ENCODE measurements at regions not wholly inside any gene's neighbourhood (a gene's known extent, or its start where the extent isn't known, plus 50 kb on each side); places are given as distances from the start of the nearest gene placed in this dataset.
"Not testable (repeated sequence)": the region's sequence is repeated elsewhere in the genome, so short reads cannot be mapped to it uniquely, and the experiment has no call there.

GRCh38 chr2:116776556-116776955 lies 1037.9 kb upstream of the DDX18 start:
- DNase-seq: no peak

- DNase-seq: no peak
These were observed 1026.6 kb upstream of the DDX18 start for GRCh38 chr2:116787848-116788247.

DNA sequence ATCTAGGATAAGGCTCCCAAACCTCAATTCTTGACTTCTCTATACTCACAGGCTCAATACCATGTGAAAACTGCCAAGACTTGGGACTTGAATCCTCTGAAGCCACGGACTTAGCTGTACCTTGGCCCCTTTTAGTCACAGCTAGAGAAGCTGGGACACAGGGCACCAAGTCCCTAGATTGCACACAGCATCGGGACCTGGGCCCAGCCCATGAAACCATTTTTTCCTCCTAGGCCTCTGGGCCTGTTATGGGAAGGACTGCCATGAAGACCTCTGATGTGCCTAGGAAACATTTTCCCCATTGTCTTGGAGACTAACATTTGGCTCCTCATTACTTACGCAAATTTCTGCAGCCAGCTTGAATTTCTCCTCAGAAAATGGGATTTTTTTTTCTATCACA lies 1011.8 kb upstream of the DDX18 start:
- DNase-seq: no peak

- no peak for DNase-seq
These were observed 1009.6 kb upstream of the DDX18 start for GRCh38 chr2:116804901-116805300.

DNA sequence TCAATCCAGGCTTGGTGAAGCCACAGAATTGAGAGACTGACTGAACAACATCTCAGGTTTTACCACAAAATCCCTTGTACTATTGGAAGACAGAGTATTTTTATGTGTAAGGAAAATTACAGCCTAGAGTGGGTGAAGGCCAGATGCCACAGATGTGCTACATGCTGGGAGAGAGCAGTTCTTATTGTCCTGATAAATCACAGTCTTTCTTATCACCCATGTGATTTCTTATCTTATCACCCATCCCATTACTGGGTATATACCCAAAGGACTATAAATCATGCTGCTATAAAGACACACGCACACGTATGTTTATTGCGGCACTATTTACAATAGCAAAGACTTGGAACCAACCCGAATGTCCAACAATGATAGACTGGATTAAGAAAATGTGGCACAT lies 1008.0 kb upstream of the DDX18 start:
- not testable (repeated sequence) for DNase-seq

DNA sequence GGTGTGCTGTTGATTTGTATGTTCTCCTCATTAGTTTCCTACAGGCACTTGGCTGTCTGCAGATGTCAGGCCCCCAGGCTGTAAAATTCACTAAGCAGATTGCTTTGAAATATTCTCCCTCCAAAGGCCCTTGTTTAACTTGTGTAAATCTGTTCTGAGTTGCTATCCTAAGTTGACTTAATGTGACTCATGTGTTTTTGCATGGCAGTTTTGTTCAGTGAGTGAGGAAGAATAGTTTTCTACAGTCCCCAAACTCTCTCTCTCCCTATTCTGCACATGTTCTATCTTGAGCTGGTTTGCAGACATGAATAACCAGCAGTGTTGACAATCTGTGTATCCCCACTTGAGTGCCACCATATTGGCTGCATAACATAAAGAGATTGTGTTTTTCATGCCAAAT lies 1005.4 kb upstream of the DDX18 start:
- no peak for DNase-seq

- no peak for DNase-seq
These were observed 1004.4 kb upstream of the DDX18 start for GRCh38 chr2:116810071-116810470.

DNA sequence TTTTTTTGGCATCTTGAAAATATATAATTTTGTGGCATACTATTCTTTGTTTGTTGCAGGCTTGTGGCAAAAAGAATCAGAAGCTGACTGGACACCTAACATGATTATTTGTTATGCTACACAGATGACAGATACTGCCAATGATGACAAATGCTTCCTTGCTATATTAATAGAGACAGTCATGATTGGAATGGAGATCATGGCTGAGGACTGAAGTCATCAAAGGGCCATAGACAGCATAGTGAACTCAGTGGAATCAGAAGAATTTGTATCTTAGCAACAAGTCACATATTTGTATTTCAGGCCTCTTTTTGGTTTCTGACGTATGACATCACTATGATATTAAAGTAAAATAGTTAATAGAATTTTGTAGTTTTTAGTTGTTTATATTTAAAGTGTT lies 1003.8 kb upstream of the DDX18 start:
- DNase-seq: no peak

- no peak for DNase-seq
These were observed 995.1 kb upstream of the DDX18 start for GRCh38 chr2:116819355-116819754.

DNA sequence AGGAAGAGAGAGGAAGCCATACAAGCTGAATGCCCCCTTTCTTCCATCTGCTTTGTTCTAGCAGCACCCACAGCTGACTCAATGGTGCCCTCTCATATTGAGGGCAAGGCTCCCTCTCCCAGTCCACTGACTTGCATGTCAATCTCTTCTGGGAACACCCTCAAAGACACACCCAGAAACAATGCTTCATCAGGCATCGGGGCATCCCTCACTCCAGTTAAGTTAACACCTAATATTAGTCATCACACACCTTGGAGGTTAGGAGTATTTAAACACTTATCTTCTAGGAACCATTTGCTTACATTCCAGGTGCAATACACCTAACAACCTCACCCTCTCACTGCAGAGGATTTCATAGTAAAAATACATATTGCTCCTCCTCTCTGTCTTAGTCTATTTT lies 993.5 kb upstream of the DDX18 start:
- no peak for DNase-seq

GRCh38 chr2:116829543-116829942 lies 984.9 kb upstream of the DDX18 start:
- not testable (repeated sequence) for DNase-seq

GRCh38 chr2:116832148-116832547 lies 982.3 kb upstream of the DDX18 start:
- DNase-seq: no peak

DNA sequence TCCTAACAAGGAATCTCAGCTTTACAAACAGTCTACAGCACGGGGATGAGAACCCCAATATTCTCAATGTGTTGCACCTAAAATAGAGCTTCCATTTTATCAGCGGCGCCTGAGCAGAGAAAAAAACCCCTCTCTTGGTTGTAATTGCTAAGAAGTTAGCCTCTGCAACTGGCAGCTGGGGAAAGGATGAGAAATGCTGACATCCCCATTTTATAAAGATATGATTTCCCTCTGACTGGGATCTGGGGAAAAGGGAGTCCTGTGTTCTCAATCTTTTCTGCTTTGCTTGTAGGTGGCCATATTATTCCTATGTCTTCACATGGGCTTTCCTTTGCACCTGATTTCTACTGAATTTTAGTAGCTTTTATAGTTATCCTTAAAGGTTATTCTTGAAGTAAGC lies 981.4 kb upstream of the DDX18 start:
- DNase-seq: no peak

DNA sequence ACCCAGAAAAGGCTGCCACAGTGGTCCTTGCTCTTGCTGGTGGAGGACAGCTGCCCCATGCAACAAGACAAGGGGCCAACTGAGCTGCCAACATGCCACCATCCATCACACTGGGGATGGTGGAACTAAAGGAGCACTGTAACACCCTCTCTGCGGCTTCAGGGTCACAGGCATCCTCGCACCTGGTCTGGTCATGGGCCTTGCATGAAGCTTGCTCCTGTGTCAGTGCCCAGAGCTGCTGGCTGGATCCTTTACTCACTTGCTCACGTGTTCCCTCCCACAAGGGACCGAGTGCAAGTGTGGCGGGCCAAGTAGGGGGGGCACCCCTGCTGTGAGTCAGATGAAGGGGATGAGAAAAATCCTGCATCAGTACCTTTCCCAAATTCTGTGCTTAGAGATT lies 972.3 kb upstream of the DDX18 start:
- no peak for DNase-seq

- DNase-seq: no peak
These were observed 954.8 kb upstream of the DDX18 start for GRCh38 chr2:116859708-116860107.

GRCh38 chr2:116874021-116874420 lies 940.5 kb upstream of the DDX18 start:
- DNase-seq: no peak

GRCh38 chr2:116877274-116877673 lies 937.2 kb upstream of the DDX18 start:
- DNase-seq: no peak

- no peak for DNase-seq
These were observed 936.5 kb upstream of the DDX18 start for GRCh38 chr2:116877944-116878343.

DNA sequence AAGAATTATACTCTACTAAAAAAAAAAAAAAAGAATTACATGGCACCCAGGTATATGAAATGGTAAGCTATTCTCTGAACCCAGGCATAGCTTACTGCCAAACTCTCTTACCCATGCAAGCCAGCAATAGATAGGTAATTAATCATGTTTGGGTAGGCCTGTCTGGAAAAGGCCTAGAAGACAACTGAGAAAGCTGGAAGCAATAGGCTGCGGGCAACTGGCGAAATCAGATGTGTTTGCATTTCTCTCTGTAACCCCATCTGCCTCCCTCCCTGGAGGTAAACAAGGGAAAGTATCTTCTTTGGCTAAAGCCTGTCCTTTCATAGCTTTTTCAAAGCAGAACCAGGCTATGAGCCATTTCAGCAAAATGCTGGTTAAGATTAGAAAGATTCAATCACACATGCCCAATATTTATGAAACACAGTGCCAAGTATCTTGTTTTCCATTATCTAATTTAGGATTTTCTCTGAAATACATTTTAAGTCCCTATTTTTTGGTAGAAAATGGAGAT lies 934.8 kb upstream of the DDX18 start:
- no peak for DNase-seq

GRCh38 chr2:116891191-116891590 lies 923.3 kb upstream of the DDX18 start:
- DNase-seq: no peak

GRCh38 chr2:116911540-116911939 lies 903.0 kb upstream of the DDX18 start:
- no peak for DNase-seq

GRCh38 chr2:116915673-116916072 lies 898.8 kb upstream of the DDX18 start:
- no peak for DNase-seq

GRCh38 chr2:116917196-116917595 lies 897.3 kb upstream of the DDX18 start:
- DNase-seq: no peak

DNA sequence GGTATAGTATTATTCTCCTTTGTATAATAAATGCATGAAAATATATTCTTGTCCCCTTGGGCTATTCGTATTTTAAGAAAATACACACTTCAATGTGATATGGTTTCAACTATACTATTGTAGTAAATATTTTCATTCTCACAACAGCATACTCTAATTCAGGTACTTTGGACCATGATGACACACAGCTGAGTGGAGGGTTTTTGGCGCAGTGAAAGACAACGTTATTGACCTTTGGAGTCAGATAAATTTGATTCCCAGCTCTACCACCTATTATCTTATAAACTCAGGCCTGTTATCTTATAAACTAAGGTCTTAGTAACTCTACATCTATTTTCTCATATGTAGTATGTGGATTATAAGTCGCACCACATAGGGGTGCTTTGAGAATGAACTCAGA lies 895.9 kb upstream of the DDX18 start:
- DNase-seq: no peak

- no peak for DNase-seq
These were observed 892.1 kb upstream of the DDX18 start for GRCh38 chr2:116922414-116922813.

DNA sequence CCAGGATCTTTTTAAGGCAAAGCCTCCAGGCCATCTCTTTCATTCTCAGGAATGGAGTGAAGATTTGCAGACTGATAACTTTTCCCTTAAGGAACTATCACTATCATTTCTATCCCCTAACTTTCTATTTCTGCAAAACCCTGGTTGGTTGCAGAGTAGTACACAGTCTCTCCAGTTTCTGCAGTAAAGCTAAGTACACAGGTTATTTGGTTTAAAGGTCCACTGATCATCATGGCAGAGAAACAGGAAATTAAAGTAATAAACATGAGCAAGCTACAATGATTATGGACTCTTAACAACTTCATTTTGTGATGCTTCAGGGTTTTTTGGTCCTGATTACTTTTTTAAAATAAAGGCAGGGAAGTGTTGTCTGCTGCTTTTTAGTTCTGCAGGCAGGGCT lies 890.0 kb upstream of the DDX18 start:
- no peak for DNase-seq
